ENCODE measurements at regions not wholly inside any gene's neighbourhood (a gene's known extent, or its start where the extent isn't known, plus 50 kb on each side); places are given as distances from the start of the nearest gene placed in this dataset.
"Not testable (repeated sequence)": the region's sequence is repeated elsewhere in the genome, so short reads cannot be mapped to it uniquely, and the experiment has no call there.

GRCh38 chr14:89690139-89690538, 264.4 kb downstream of the EFCAB11 start:
- no peak for DNase-seq (ENCODE audit: extremely low spot score, unreplicated experiment)
- no peak overlapping the region for H3K4me3 Mint-ChIP-seq
- H3K27me3 Mint-ChIP-seq: no peaks in the 10 kb centered on the region
- no peaks in the 10 kb centered on the region for H3K36me3 Mint-ChIP-seq
- H3K9me3 Mint-ChIP-seq: peaks cover 5% of the 10 kb centered on the region
- H3K27ac Mint-ChIP-seq: no peak overlapping the region
- TF ChIP-seq CTCF (conservative IDR thresholded peaks at IDR 0.05): no peak
- H3K4me1 Mint-ChIP-seq (ENCODE audit: unreplicated experiment): no peaks in the 10 kb centered on the region

GRCh38 chr14:89689711-89690110, 264.8 kb downstream of the EFCAB11 start:
- H3K27me3 Mint-ChIP-seq; H3K27ac Mint-ChIP-seq; H3K36me3 Mint-ChIP-seq; DNase-seq (ENCODE audit: extremely low spot score, unreplicated experiment); H3K4me1 Mint-ChIP-seq (ENCODE audit: unreplicated experiment); H3K4me3 Mint-ChIP-seq; H3K9me3 Mint-ChIP-seq: not testable (repeated sequence)

- Mint-ChIP-seq H3K4me1 (ENCODE audit: unreplicated experiment) (no peaks in the 10 kb centered on the region), H3K36me3 (no peaks in the 10 kb centered on the region), H3K4me3 (no peak overlapping the region), H3K27ac (no peak overlapping the region), H3K9me3 (peaks cover 5% of the 10 kb centered on the region), H3K27me3 (no peaks in the 10 kb centered on the region)
- no peak for TF ChIP-seq CTCF (conservative IDR thresholded peaks at IDR 0.05)
- no peak for DNase-seq (ENCODE audit: extremely low spot score, unreplicated experiment)
Observed at GRCh38 chr14:89688507-89689211, 265.9 kb downstream of the EFCAB11 start.

- H3K4me1 Mint-ChIP-seq (ENCODE audit: unreplicated experiment); DNase-seq (ENCODE audit: extremely low spot score, unreplicated experiment); H3K9me3 Mint-ChIP-seq; H3K27ac Mint-ChIP-seq; H3K4me3 Mint-ChIP-seq; H3K27me3 Mint-ChIP-seq; H3K36me3 Mint-ChIP-seq: not testable (repeated sequence)
Observed at GRCh38 chr14:89687129-89687528, 267.4 kb downstream of the EFCAB11 start.

GRCh38 chr14:89684139-89684538, 267.1 kb upstream of the FOXN3 start:
- Mint-ChIP-seq H3K4me1 (ENCODE audit: unreplicated experiment) (peaks cover 7% of the 10 kb centered on the region), H3K4me3 (no peak overlapping the region), H3K9me3 (no peaks in the 10 kb centered on the region), H3K36me3 (no peaks in the 10 kb centered on the region), H3K27me3 (no peaks in the 10 kb centered on the region), H3K27ac (no peak overlapping the region)
- DNase-seq (ENCODE audit: extremely low spot score, unreplicated experiment): no peak
- TF ChIP-seq CTCF (conservative IDR thresholded peaks at IDR 0.05): no peak

- H3K4me3 Mint-ChIP-seq: no peak overlapping the region
Observed at GRCh38 chr14:89681086-89682018, 264.3 kb upstream of the FOXN3 start.

More at GRCh38 chr14:89681086-89682018, 264.3 kb upstream of the FOXN3 start:
- Mint-ChIP-seq H3K36me3 (no peaks in the 10 kb centered on the region), H3K27me3 (no peaks in the 10 kb centered on the region), H3K9me3 (no peaks in the 10 kb centered on the region), H3K27ac (no peak overlapping the region), H3K4me1 (ENCODE audit: unreplicated experiment) (peaks cover 7% of the 10 kb centered on the region)
- TF ChIP-seq CTCF (conservative IDR thresholded peaks at IDR 0.05): no peak
- no peak for DNase-seq (ENCODE audit: extremely low spot score, unreplicated experiment)
